GM21528 (cell line): ENCODE measurements at regions not wholly inside any gene's neighbourhood (a gene's known extent, or its start where the extent isn't known, plus 50 kb on each side); places are given as distances from the start of the nearest gene placed in this dataset.

Source experiments
- ATAC-seq: cut with Tn5 transposase; IDR thresholded peaks from one replicate; pipeline ENCODE4 v1.9.1; 2021; ENCODE audit warnings: mild to moderate bottlenecking, moderate library complexity; ENCODE audit not compliant: unreplicated experiment, low FRiP score

DNA sequence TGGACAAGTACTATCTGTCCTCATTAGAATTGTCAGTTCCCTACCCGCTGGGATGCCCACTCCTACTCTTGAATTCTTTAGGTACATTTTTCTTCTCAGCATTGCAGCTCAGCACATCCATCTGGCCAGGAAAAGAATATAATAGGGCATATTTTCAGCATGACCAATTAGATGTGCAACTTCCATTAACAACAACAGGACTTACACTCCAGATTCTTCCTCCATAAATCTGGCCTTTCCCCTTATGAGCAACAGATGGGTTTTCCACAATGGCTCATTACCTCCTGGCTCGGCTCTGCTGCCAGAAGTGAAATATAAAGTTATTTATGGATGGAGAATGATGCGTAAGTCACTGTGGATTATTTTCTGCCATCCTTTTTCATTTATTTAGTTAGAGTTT is 443.8 kb upstream of the TGFBR2 start:
- ATAC-seq = no peak

DNA sequence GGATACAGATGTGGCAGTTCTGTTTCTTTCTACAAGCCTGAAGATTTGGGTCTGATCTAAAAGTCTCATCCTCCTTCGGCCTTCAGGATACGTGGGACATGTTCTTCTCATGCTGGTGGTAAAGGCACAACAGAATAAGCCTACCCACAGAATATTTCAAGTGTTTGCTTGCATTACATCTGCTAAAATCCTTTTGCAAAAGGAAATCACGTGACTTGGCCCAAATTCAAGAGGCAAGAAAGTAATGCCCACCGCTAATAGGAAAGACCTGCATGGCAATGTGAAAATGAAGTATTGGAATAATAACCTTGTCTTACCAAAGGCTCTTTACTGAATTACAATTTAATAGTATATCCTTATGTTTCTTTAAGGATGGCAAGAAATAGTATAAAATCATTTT is 439.9 kb upstream of the TGFBR2 start:
- ATAC-seq = no peak

DNA sequence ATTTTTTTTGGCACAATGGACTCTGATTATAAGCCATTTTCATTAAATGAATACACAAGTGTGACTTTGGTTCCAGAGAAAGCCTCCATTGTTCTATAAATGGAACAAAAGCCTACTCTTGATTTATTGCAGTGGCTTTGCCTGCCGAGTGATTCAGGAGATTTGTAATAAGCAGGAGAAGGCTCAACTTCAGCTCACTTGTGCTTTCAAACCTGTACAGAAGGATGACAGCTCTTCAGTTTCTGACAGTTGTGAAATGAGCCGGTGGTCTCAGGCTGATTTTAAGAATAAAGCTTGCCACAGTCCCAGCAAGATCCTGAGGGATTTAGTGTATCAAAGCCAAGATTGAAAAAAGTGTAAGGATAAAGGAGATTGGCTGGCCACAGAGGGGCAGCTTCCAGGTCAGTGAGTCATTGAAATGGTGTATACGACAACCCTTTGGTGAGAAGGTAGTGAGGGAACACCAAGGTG is 438.8 kb upstream of the TGFBR2 start:
- ATAC-seq = no peak

DNA sequence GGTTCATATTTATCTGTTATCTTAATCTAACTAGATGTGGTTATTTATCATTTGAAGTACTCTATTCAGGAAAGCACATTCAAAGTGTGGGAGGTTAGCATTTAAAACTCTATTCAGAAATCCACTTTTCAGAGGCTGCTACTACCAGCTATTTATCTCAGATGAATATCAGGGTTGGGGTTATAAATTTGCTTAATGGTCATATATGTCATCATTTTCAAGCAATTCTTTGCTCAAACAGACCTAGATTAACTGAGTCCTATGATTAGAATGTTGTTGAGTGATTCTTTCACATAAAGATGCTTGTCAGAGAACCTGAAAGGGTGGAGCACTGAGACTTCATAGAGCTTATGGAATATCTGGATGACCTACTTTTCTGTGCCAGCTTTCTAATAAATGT is 436.9 kb upstream of the TGFBR2 start:
- ATAC-seq = no peak

DNA sequence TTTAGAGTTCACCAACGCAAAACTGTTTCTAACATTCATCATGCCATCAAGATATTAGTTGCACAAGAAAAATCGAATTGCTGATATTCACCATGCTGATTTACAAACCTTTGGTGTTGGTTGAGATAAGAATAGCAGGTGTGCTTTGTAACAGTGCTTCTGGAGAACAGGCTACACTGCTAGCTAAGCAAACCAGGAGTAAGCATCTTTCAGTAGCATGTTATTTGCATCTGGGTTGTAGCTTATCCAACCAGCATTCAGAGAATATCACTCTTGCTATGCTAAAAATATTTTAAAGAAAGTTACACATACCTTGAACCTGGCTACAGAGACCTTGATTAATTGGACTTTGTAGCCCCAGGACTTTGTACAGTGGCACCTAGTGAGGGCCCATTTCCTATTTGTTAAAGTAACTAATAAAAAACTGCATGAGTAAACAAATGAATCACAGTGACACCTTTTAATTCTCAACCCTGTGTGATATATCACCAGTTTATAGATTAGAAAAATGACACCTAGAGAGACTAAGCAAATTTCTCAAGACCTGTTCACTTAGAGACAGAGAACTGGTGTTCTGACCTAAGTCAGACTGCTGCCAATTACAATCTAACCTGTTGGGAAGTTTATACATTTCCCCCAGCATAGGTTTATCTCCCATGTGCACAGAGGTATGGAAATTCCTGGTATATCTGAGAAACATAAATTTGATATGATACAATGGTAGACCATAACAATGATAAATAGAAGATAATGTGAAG is 435.5 kb upstream of the TGFBR2 start:
- ATAC-seq = no peak

DNA sequence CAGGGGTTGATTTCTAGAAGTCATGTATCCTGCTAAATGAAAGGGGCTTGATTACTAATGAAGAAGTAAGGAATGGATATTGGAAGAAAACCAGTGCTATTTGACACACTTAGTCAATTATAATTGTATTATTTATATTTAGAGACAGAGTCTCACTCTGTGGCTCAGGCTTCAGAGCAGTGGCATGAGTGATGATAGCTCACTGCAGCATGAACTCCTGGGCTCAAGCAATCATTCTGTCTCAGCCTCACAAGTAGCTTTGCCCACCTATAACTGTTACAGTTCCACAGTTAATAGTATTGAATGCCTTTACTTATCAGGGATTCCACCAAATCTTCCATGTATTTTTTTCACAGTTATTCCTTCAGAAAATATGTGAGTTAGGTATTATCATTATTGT is 432.0 kb upstream of the TGFBR2 start:
- no peak for ATAC-seq

DNA sequence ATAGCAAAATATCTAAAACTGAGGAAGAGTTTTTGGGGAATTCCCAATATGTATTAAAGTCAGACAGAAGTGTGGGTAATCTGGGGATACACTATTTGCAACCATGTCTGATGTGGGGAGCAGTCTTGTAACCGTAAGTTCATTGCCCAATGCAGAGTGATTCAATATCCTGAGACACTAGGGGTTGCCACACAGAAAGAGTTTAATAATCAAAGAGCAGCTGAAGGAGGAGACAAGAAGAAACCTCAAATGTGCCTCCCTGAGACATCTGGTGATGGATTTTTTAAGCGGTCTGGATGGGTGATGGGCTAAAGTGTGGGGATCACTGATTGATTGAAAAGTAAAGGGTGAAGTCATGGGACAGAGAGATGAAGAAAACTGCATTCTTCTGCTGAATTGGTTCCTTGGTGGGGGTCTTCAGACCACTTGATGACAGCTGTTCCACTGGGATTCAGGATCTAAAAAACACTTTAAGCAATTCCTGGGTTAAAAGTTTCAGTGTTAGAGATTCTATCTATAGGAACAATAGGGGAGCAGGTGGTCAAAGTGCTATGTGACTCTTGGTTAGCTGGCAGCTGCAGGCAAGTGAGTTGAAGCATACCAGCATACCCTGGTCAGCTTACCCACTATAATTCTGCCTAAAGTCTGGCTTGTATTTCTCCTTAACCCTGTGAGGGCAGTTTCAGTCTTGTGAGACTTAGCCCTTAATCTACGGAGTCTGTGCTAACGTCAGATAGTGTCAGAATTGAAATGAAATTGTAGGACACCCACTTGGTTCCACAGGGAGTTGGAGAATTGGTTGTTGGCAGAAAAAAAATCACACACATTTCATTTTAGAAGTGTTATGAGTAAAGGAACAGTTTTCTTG is 425.9 kb upstream of the TGFBR2 start:
- no peak for ATAC-seq

DNA sequence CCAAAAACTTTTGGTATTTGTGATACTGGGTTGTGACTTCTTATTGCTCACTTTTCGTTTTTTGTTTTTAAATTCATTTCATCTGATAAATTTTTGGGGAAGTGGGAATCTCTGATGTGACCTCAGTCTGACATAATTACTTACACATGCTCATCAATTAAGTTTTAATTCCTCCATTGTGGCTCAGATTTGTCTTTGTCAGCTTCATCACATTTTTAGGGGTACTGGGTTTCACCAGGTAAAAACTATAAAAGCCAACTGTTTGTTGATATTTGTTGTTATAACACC is 425.3 kb upstream of the TGFBR2 start:
- no peak for ATAC-seq

DNA sequence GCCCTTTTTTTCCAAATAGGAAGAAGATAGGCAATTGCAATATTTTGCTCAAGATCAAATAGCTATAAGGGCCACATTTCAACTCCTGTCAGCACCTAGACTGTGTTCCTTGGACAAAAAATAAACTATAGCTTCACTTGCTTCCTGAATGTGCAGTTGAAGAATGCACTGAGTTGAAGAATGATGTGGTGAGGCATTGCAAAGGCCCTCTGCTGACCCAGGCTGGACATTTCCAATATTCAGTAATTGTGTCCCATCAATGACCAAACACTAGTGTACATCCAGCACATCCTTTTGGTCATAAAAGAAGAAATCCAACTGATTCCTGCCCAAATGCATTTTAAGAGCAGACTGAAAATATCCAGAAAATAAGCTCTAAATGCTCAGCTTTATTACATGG is 424.8 kb upstream of the TGFBR2 start:
- no peak for ATAC-seq

DNA sequence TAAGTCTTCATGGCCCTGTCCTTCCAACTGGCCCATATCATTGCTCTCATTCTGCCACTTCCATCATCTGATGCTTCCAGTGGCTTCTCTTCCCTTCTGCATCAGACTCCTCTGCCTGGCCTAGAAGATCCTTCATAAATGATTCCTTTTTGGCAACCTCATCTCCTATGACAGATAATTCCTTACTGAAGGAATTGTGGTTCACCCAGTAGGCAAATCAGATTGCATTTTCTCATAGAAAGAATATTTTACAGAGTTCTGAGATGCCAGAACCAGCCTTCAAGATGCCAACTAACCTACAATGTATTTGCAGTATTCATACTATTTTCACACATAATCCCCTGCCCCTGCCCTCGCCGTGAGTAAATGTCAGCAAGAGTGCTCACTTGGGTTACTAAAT is 423.0 kb upstream of the TGFBR2 start:
- no peak for ATAC-seq

DNA sequence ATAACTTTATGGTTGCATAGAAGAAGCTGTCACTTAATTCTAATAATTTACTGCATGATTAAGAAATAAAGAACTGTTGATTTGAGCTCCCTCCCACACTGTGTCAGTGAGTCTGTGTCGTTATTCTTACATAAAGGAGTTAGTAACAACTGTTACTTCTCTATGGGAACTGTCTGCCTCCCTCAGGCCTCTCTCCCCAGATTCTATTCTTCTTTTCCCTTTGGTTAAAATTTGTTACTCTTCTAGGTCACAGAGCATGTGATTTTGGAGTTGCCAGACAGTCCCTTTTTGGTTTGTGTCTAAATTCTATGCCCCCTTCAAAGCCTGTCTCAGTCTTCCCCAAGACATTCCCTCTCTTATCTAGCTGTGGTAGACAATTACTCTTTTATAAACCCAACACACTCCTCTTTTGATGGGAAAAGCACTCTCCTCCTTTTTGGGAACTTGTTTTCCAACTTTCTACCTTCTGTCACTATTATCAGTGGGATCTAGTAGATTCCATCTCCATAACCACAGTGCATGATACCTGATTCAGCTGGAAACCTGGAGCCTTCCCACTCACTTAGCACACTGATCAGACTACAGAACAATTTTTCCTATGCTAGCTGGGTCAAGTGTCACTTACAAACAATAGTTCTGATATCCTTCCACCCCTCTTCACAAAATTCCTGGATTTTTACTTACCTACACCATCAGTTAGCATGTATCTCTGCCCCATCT is 422.1 kb upstream of the TGFBR2 start:
- no peak for ATAC-seq

DNA sequence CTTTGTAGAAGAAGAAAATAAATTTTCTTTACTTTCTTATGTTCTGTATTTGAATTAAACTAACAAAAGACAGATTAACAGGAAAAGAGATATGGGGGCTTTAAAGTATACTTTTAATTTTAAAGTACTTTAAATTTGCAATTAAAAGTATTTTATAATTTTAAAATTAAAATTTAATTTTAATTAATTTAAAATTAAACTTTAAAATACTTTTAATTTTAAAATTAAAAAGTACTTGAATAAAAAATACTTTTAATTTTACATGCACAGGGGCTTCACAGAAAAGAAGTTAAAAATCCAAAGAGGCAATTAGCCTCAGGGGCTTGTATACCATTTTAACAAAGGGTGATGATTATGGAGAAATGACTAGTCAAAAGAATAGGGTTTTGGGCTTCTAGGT is 420.5 kb upstream of the TGFBR2 start:
- ATAC-seq = no peak

DNA sequence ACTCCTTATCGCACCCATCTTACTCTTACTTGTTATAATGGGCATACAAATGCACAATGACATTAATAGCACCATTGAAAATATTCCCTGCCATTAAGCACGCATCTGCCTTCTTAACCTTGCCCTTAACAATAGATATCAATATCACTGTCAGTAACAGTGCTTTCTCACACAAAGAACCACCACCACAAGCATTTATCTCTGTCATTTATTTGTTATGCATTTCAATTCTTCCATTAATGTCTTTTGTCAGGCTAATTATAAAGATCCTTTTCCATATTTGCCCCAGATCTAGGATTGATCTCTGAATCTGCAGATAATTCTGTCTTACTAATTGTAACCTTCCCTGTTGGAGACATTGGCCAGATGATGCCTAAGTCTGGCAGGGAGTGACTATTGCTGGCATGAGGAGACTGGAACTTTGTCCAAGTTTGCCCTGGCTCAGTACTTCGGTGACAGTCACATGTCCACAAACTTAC is 419.6 kb upstream of the TGFBR2 start:
- no peak for ATAC-seq

DNA sequence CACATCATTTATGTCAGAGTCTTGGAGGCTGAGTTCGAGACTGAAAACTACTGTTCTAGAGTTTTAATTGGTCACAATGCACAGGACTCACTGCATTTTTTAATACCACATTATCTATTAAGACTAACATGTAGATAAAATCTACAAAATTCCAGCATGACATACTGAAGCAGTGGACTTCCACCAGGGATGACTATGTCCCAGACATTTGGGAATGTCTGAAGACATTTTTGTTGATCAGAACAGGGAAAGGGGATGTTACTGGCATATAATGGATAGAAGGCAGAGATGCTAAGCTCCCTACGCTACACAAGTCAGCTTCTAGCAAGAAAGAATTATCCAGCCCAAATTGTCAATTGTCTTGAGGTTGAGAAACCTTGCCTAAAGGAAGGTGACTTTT is 419.0 kb upstream of the TGFBR2 start:
- ATAC-seq = no peak

DNA sequence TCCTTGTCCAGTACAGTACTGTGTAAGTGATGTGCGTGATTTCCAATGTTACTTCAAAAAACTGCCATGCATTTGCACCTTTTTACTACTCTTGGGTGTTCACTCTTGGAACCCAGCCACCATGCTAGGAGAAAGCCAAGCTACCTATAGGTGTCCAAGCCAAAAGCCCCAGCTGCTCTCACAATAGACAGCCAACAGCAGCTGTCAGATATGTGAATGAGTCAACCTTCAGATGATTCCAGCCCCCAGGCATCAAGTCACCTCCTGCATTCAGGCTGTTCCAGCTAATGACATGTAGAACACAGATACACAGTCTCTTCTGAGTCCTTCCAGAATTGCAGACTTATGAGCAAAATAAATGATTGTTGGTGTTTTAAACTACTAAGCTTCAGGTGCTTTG is 417.7 kb upstream of the TGFBR2 start:
- no peak for ATAC-seq

DNA sequence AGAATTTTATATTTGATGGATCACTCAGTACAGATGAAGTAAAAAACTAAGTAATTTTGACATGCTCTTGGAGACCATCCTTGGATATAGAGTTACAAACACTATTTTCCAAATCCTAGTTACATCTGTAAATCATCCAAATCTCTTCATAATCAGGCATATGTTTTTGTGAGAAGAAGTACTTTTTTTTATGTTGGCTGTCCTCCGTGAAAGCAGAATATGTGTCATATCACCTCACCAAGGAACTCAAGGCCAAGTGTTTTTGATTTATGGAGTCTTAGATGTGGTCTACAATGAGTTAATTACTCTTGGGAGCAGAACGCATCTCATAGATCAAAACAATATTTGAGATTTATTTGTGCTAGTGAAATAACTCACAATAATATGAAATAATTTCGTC is 416.5 kb upstream of the TGFBR2 start:
- no peak for ATAC-seq

DNA sequence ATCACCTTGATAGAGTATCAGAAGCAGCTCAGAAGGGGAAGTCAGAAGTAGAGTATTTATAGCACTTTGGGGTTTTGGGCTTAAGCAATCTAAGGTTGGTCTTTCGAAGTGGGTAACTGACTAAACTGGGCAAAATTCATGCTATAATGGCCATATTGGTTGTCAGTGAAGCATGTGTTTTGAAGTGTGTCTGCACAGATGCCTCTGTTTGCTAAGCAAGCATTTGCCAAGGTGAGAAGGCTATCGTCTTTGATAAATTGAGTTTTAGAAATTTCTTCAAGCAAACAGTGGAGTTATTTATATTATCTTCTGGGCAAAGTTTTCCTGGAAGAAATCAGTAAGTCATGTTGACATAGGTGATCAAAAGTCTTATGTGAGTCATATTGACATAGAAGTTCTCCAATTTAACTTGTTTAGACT is 412.8 kb upstream of the TGFBR2 start:
- ATAC-seq = no peak

DNA sequence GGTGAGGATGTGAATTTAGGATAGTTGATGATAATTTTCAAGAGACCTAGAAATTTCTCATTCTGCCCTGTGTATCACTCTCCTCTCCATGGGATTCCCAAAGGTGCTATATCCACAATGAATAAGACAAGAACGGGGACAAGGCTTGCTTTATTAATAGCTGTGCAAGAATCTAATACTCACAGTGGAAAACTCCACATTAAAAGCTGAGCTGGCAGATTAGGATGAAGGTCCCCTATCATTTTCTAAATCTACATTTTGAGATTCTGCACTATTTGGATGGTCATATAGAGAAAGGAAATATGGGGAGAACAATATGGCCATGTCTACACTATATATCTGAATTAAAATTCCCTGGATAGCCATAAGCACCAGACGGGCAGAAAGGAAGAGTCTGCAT is 411.0 kb upstream of the TGFBR2 start:
- no peak for ATAC-seq

DNA sequence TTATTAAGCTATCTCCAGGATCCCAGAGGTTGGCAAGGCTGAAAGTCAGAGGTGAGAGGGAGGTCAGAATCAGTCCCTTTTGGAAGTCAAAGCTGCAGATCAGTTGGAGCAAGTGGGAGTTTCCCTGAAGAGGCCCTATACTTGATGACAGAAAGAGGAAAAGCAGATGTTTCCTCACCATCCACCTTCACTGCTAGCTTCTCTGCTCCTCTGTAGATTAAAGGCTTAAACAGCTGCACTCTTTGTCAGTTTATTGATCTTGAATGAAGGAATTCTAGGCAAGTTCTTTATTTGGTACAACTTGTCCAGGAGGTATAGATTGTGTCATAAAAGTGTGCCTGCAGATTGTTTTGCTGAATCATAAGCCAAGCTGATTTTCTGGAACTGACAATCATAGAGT is 408.2 kb upstream of the TGFBR2 start:
- no peak for ATAC-seq

DNA sequence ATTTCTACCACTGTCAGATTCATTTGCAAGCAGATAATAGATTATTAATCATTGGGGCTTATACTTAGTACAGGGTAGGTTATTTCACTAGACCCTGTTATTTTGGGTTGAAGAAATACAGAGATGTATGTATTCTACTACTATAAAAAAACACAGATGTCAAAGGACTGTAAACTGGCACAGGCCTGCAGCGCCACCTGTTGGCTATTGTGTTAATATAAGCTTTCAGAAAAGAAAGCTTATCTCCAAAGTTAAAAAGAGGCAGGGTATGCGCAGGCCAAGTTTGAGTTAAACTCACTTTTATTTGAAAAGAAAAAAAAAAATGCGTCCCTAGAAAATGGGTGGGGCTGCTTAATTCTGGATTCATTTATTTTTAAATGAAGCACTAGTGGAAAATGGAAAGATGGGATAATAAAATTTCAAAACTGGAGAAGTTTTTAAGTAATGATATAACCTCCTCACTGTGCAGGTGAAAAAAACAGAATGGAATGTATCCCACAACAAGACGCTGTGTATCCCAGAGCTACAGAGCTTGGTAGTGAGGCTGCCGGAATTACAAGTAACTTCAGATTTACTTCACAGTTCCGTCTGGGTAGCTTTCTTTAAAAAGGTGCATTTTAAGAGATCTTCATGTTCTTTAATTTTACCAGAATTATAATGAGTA is 407.2 kb upstream of the TGFBR2 start:
- no peak for ATAC-seq

DNA sequence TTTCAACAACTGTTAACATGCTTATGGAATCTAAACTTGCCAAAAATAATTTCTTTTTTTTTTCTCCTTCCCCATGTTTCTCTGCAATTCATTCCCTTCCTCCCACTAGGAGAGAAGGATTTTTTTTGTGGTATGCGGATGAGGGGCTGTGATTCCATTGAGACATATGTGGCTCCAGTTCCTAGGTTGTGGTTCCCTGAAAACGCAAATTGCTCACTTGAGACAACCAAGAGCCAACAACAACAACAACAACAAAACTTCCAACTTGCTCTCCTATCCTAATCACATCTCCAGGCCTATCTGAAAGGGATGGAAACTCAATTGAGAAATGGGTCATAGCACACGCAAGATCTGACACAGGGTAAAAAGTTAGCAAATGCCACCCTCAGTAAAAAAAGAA is 406.5 kb upstream of the TGFBR2 start:
- no peak for ATAC-seq
